HG02588 (cell line): ENCODE measurements at regions not wholly inside any gene's neighbourhood (a gene's known extent, or its start where the extent isn't known, plus 50 kb on each side); places are given as distances from the start of the nearest gene placed in this dataset.
"Not testable (repeated sequence)": the region's sequence is repeated elsewhere in the genome, so short reads cannot be mapped to it uniquely, and the experiment has no call there.

Source experiments
- ATAC-seq: cut with Tn5 transposase; IDR thresholded peaks from one replicate; pipeline ENCODE4 v1.9.1; 2021; ENCODE audit warnings: mild to moderate bottlenecking, moderate library complexity; ENCODE audit not compliant: unreplicated experiment

DNA sequence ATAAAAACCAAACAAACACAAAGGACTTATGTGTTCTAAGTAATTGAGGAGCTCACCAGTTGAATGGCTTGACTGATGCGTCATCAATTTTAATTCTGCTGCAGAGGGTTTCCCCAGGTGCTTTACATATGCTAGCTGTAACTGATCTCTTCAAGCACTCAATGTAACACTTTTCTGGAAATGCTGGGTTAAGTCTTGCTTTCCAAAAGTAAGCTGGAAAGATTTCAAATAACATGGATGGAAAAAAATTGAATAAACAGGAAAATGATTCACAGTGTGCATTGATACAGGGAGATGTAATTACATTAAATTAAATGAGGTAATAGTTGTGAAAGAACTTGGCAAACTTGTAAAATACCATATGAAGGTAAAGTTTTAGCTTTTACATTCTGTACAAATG lies 186.7 kb upstream of the WDFY3 start:
- no peak for ATAC-seq

DNA sequence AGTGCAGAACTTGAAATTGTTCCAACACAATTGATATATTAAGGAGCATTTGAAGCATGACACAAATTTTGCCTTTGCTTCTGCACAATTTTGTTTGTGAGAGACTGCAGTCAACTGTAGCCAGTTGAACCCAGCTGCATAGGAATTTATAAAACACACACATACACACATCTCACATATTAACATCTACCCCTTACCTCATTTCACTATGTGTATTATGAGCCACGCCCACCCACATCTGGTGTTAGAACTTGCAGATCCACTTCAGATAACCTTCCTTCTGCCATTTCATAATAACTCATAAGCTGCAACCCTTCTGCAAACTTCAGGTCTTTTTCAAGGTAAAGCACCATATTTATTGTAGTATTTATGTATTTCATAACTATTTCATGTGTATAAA lies 188.1 kb upstream of the WDFY3 start:
- no peak for ATAC-seq

DNA sequence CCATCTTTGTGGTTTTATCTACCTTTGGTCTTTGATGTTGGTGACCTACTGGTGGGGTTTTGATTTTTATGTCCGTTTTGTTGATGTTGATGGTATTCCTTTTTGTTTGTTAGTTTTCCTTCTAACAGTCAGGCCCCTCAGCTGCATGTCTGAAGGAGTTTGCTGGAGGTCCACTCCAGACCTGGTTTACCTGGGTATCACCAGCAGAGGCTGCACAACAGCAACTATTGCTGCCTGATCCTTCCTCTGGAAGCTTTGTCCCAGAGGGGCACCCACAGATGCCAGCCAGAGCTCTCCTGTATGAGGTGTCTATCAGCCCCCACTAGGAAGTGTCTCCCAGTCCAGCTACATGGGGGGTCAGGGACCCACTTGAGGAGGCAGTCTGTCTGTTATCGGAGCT lies 199.3 kb upstream of the WDFY3 start:
- ATAC-seq, result no peak

DNA sequence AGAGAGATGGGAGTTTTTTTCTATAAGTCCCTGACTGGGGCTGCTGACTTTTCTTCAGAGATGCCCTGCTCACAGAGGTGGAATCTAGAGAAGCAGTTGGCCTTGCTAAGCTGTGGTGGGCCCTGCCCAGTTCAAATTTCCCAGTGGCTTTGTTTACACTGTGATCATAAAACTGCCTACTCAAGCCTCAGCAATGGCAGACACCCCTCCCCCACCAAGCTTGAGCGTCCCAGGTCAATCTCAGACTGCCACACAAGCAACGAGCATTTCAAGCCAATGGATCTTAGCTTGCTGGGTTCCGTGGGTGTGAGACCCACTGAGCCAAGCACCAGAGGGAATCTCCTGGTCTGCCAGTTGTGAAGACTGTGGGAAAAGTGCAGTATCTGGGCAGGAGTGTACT lies 199.8 kb upstream of the WDFY3 start:
- no peak for ATAC-seq

DNA sequence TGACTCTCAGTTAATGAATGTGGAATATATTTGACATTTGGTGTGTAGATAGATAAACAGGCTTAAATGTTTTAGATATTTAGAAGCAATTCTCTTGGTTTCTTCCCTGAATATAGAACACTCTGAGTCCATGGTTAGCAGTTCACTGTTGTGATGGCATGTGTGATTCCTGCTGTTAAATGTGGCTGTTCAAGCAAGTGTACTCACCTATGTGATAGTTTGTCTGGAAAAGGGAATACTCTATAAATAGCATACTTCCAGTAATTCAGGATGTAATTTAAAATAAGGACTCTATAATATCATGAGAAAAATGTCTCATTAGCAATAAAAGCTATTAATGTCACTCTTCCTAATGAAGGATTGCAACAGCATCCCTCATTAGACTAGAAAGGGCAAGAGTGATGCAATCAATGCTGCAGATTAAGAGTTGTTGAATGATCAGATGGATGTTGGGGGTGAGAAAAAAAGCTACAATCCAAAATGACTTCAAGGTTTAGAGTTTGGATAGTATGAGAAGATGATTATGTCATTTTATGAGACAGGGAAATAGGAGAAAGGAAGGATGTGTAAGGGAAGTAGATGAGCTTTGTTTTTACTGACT lies 201.8 kb upstream of the WDFY3 start:
- ATAC-seq, result no peak

DNA sequence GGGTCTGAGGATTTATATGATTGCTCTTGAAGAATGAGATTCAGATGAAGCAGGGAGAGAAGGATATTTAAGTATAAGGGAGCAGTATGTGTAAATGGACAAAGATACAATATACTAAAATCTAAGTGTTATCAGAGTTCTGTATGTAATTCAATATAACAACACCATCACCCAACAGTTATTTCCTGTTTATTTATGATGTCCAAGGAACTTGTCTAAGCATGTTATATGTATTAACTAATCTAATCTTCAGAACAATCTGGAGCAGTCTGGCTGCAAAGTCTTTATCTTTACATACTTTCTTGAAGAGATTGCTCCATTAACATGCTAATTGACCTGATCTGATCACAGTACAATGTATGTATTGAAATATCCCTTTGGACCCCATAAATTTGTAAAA lies 203.8 kb upstream of the WDFY3 start:
- ATAC-seq, result no peak

DNA sequence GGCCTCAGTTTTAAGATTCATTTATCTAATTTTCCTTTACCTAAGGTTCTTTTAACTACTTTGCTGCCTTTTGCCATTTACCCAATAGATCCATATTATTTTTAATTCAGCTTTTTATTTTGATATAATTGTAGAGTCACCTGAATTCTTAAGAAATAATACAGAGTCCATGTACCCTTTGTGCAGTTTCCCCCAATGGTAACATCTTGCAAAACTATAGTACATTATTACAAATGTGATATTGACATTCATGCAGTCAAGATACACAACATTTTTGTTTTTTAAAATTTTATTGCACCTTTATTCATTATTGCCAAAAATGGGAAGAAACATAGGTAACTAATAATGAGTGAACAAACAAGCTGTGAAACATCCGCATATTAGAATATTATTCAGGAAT lies 208.7 kb upstream of the WDFY3 start:
- no peak for ATAC-seq

DNA sequence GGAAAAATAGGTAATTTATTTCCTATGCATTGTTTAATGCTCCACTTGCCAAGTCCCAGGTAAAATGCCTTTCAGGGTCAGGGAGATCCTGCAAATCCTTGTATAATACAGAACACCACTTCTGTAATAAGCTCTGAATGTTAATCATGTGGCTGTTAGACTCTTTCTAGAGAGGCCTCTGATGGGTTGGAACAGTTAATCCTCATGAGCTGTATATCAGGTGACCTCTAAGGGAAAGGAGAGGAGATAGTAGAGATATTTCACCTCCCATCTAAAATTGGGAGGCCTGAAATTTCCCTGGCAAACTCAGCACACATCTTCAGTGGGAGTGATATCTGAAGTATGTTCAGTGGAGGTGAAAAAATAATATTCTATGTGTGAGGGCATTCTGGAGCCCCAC lies 210.6 kb upstream of the WDFY3 start:
- no peak for ATAC-seq

DNA sequence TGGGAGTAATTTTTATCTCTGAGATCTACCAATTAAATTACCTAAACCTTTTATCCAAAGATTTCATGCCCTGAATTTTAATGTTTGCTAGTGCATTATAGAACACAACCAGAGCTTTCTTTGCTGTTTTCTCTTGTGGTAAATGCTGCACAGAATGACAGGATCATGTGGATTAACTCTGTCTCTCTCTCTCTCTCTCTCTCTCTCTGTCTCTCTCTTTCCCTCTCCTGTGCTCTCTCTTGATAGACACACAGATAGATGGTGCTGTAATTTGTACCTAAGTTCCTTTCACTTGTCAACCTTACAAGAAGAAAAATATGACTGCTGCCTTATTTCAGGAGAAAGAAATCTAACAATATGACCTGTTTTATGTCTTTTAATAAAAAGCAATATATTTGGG lies 211.2 kb upstream of the WDFY3 start:
- no peak for ATAC-seq

DNA sequence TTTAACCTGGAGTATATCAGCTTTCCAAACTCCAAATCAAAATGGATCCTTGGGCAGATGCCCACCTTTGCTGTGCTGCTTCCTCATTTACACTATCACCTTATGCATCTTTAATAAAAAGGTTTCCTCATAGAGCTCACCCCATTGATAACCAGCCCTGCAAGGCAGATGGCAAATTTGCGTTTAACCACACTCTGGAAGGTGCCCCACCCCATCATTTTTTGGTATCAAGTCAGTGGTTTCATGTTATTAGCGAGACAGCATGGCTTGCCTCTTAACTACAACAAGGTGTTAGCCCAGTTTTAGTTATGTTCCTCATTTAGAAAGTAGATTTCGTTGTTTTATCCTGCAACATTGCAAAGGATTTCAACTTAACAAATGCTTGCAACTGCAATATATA lies 214.0 kb upstream of the WDFY3 start:
- ATAC-seq, result no peak

DNA sequence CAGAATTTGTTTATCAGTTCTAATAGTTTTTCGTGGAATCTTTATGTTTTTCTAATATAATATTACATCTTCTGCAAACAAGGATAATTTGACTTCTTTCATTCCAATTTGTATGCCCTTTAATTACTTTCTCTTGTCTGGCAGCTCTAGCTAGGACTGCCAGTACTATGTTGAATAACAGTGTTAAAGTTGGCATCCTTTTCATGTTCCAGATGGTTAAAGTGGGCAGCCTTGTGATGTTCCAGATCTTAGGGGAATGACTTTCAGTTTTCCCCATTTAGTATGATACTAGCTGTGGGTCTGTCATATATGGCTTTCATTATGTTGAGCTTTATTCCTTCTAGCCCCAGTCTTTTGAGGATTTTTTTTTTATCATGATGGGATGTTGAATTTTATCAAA lies 220.6 kb upstream of the WDFY3 start:
- ATAC-seq, result no peak

DNA sequence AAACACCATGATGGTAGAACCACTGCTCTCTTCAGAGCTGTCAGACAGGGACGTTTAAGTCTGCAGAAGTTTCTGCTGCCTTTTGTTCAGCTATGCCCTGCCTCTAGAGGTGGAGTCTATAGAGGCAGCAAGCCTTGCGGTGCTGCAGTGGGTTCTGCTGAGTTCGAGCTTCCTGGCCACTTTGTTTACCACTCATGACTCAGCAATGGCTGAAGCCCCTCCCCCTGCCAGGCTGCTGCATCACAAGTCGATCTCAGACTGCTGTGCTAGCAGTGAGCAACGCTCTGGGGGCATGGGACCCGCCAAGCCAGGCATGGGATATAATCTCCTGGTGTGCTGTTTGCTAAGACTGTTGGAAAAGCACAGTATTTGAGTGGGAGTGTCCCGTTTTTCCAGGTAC lies 229.5 kb upstream of the WDFY3 start:
- not testable (repeated sequence) for ATAC-seq

DNA sequence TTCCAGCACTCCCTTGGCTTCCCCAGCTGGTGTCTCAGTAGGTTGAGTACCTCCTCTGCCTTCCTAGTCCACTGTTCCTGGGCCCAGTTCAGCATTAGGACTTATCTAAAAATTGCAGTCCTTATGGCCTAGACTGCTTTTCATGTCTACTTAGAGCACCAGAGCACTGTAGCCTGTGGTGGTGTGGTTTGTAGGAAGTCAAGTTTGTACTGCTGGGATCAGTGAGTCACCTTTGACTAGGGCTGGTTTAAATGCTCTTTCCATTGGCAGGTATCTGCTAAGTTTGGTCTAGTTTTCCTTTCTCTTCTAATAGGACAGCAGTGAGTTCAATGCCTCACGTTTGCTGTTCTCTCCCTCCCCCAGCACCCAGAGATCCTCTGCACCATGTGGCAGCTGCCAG lies 233.6 kb upstream of the WDFY3 start:
- ATAC-seq, result no peak

DNA sequence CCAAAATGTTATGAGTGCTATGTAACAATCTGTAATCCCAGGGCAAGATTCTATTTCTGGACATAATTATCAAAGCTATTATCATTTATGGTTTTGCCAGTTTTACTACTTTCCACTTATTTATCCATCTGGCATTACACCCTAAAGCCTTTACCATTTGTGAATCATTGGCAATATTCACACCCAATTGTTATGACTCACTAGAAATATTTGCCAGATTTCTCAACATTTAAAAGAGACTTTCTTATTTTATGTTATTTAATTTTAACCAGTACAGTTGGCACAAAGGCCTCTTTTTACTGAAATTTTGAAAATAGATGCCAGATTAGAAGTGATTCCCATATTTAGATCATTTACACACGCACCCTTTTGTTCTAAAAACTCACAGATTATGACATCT lies 242.7 kb upstream of the WDFY3 start:
- ATAC-seq, result no peak

DNA sequence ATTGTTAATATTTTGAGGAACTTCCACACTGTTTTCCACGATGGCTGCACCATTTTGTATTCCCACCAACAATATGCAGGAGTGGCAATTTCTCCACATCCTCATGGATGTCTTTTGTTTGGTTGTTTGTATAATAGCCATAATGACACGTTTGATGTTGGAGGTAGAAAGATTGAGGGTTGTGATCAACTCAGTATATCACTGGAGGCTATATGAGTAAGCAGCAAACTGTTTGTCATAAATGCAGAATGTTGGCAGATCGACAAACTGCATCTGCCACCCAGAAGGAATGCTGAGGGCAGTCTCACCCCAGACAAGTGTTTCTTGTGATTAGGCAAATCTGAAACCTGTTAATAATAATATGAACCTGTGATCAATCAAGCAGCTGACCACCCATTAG lies 243.9 kb upstream of the WDFY3 start:
- ATAC-seq, result no peak

DNA sequence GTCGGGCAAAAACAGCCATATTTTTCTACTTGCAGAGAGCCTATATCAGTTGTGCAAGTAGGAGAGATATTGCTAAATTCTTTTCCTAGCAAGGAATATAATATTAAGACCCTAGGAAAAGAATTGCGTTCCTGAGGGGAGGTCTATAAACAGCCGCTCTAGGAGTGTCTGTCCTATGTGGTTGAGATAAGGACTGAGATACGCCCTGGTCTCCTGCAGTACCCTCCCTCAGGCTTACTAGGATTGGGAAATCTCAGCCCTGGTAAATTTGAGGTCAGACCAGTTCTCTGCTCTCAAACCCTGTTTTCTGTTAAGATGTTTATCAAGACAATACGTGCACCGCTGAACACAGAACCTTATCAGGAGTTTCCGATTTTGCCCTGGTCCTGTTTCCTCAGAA lies 250.1 kb upstream of the WDFY3 start:
- not testable (repeated sequence) for ATAC-seq

DNA sequence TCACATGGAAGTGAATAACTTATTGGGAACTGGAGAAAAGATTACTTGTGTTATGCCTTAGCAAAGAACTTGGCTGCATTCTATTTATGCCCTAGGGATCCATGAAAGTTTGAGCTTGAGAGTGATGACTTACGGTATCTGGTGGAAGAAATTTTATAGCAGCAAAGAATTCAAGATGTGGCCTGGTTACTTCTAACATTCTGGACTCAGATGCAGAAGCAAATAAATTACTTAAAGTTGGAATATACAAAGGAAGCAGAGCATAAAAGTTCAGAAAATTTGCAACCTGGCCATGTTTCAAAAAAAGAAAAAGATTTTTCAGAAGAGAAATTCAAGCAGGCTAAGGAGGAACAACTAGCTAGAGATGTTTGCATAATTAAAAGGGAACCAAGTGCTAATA lies 252.3 kb upstream of the WDFY3 start:
- ATAC-seq, result no peak

DNA sequence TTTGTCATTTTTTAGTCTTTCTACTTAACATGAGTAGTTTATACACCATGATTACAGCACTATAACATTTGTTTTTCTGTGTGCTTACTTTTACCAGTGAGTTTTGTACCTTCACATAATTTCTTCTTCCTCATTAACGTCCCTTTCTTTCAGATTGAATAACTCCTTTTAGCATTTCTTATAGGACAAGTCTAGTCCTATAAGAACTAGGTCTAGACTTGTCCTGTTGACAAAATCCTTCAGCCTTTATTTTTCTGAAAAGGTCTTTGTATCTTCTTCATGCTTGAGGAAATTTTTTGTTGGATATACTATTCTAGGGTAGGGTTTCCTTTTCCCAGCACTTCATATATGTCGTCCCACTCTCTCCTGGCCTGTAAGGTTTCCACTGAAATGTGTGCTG lies 253.3 kb upstream of the ARHGAP24 start:
- ATAC-seq, result no peak

DNA sequence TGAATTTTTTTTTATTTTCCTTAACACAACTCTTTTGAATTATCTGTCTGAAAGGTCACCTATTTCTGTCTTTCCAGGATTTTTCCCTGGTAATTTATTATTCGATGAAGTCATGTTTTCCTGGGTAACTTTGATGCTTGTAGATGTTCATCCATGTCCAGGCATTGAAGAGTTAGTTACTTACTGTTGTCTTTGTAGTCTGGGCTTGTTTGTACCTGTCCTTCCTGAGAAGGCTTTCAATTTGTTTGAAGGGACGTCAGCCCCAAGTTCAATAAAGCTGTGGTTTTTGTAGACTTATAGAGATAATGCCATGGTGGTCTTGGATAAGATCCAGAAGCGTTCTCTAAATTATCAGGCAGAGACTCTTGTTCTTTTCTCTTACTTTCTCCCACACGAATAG lies 252.4 kb upstream of the ARHGAP24 start:
- ATAC-seq, result no peak

DNA sequence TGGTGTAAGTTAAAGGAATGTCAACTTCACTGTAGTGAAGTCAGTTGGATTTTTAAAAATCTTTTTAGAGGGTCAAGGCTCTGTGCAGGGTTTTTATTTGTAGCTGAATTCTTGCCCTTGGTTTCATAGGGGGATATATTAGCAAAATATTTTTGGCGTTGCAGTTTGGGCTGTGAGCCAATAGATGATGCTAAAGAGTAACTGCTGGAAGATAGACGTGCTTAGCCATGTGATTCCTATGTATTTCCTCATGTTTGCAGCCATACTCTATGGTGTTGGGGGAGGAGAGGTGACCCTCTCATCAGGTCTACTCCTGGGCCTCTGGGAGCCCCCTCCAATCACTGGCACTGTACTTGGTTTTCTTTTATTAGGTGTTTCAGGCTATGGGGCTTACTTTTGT lies 246.7 kb upstream of the ARHGAP24 start:
- no peak for ATAC-seq

DNA sequence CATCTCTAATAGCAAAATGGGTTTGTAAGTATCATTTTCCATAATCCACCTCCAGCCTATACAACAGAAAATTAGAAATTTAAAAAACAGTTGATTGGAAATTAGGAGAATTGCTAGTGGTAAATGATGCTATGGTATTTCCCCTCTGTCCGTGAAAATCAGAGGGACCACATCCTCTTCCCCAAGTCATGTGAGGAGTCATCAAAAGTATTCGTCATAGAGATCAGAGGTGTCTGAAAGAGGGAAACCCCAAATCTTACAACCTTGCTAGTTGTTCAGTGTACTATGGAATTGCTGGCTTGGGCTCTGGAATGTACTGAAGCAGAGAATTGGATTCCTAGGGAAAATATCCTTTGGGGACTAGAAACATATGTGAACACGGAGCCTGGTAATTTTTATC lies 241.4 kb upstream of the ARHGAP24 start:
- no peak for ATAC-seq

DNA sequence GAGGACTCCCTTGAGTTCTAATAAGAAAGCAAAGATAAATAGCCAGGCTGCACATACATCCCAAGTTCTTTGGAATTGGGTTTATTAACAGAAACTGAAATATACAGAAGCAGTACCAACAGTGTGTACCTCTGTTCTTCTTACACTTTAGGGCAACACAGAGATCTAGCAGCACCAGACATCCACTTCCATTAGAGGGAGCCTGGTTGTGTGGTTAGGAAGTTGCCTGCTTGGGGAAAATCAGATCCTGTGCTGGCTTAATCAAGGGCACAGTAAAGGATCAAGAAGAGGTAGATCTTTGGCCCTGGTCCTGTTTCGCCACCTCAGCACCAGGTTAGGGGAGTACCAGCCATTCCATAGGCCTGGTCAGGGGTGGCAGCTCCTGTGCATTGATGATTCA lies 231.1 kb upstream of the ARHGAP24 start:
- no peak for ATAC-seq

DNA sequence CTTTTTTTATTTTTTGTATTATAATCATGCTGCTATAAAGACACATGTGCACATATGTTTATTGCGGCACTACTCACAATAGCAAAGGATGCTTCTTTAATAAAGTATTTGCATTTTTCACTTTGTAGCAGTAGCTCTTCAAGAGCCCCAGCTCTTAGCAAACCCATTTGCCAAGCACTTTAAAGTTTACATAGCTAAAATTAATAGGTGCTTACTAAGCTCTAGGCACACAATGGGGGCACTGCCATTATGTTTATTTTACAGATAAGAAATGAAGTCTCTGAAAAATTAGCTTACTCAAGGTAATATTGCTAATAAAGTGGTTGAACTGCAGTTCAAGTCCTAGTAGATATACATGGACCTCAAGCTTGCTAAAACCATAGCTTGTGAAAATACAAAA lies 230.3 kb upstream of the ARHGAP24 start:
- ATAC-seq, result no peak

DNA sequence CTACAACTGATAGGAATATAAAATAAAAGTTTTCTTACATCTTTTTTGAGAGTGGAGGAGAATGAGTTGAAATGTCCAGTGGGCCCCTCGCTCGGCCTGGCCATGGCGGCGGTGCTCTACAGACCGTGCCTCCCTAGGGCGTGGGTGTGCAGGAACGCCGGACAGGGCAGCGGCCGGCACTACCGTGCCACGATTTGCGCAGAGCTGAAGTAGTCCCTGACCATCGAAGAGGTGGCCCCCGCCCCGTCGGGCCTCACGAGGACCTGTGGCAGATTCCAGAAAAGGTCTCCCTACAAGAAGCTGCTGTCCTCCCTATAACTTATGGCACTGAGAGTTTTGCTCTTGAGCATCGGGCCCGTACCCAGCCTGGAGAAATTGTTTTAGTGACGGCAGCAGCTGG lies 228.9 kb upstream of the ARHGAP24 start:
- no peak for ATAC-seq
